Kidney glomerular epithelial cell (primary cell): ENCODE measurements at regions not wholly inside any gene's neighbourhood (a gene's known extent, or its start where the extent isn't known, plus 50 kb on each side); places are given as distances from the start of the nearest gene placed in this dataset.
"Not testable (repeated sequence)": the region's sequence is repeated elsewhere in the genome, so short reads cannot be mapped to it uniquely, and the experiment has no call there.

Experiments used
- DNase-seq: peaks from one replicate; lab custom pipeline; 2025; lab: John Stamatoyannopoulos, UW

DNA sequence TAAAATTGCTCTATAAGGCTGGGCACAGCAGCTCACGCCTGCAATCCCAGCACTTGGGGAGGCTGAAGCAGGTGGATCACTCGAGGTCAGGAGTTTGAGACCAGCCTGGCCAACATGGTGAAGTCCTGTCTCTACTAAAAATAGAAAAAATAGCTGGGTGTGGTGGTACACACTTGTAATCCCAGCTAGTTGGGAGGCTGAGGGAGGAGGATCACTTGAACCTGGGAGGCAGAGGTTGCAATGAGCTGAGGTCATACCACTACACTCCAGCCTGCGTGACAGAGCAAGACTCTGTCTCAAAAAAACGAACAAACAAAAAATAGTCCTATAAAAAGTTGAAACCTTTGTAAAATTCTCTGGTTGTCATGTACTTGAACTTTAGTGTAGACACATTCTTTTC, 93.0 kb upstream of the KIF26B start:
- DNase-seq: not testable (repeated sequence)

DNA sequence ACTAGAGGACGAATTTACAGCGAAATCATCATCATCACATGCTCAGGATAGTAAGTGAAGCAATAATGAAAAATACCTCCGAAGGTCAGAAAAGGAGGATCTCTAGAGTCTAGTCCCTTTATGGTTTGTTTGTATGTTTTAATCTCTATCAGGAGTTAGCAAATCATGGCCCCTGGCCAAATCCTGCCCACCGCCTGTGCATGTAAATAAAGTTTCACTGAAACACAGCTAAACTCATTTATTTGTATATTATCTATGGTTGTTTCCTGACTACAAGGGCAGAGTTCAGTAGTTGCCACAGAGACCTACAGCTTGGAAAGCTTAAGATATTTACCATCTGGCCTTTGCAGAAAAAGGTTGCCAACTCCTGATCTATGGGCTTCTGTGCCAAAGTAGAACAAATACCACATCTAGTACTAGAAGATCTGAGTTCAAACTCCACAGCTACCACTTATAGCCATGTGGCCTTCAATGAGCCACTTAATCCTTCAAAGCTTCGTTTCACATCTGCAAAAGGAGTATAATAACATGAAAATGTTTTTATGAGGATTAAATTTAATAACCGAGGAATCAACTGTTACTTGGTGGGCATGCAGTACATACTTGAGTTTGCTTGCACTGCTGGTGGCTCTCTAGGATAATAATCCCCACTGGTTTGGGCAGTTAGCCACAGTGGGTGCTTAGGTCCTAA, 94.0 kb upstream of the KIF26B start:
- DNase-seq: no peak

DNA sequence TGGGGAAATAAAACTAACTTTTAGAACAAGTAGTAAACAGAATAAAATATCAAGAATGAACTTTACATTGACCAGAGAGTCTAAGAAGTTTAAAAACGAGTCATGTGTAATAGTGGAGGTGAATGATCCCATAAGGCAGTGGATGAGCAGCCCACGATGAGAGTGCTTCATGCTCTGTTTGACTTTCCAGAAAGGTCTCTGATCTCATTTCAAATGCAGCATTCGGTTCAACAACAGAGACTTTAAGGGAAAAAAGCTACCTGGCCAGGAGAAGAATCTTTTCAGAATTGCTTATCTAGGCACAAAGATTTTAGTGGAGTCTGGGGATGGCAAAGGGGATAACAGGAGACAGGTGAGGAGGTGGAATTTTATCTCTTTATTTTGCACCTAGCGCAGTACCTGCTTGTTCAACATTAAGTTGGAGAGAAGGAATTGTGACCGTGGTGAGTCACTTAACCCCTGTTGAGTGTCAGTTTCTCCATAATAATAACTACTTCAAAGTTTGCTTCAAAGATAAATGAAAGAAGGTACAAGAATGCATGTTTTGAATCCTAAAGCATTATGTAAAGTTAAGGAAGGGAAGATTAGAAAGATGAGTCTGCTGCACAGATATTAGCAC, 94.9 kb upstream of the KIF26B start:
- no peak for DNase-seq

DNA sequence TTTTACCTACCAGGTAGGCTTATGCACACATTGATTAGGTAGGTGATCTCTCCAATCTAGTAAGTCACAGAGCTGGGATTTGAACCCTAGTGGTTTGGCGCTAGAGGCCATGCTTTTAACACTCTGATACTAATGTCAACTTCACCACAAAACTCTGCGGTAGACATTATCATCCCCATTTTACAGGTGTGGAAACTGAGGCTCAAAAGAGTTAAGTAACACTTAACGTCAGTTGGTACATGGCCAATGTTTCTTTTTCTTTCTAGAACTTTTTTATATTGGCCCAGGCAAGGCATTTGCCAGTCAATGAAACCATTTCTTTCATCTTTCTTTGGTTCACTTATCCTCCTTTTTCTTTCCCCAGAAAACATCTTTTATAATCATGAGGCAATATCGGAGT, 95.9 kb upstream of the KIF26B start:
- no peak for DNase-seq

DNA sequence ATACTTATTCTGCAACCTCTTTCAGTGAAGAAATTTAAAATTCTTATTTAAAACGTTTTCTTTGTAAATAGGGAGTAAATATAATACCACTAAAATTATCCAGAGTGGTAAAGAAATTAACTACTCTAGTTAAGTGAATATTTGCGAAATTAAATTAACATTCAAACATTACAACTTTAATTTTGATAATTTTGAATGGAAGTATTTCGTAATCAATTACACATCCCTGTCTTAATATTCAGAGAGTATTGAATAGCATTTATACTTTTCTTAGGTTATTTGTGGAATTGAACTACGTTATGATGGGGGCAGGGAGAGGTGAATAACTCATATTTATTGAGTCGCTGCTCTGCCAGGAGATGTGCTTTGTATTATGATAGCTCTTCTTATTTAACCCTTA, 96.3 kb upstream of the KIF26B start:
- DNase-seq: no peak

DNA sequence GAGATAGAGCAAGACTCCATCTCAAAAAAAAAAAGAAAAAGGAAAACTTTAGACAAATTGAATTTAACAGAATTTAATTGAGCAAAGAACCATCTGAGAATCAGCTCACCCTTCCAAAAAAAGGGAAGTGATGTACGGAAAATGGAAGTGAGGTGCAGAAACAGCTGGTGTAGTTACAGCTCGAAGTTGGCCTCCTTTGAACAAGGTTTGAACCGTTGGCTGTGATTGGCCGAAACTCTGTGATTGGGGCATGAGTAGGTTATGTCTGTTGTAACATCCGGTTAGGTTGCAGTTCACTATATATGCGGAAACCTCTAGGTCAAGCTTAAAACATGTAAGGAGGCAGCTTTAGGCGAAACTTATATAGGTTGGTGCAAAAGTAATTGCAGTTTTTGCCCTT, 97.9 kb upstream of the KIF26B start:
- no peak for DNase-seq

DNA sequence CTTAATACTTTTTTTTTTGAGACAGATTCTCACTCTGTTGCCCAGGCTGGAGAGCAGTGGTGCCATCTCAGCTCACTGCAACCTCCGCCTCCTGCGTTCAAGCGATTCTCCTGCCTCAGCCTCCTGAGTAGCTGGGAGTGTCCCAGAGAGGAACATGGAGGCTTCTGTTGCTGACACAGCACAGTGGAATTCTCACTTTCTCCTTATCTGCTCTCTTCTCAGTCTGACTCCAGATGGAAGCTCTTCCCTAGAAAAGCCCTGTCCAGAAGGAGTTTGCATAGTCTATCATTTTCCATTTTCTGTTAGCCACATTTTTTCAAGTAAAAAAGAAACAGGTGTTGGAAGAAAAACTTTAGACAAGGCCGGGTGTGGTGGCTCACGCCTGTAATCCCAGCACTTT, 98.5 kb upstream of the KIF26B start:
- not testable (repeated sequence) for DNase-seq

DNA sequence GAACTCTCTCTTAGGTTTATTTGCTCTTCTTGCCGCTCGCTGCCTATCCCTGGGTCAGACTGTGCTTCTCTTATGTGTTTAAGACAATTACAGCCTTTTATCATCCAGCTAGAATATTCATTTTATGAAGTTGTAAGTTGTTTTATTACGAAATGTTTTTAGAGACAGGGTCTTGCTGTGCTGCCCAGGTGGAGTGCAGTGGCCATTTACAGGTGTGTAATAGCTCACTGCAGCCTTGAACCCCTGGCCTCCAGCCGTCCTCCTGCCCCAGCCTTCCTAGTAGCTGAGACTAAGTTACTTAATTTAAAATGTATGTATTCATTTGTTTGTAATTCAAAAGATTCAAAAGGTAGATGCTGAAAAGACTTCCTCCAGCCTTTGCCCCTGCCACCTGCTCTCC, 99.0 kb upstream of the KIF26B start:
- no peak for DNase-seq

DNA sequence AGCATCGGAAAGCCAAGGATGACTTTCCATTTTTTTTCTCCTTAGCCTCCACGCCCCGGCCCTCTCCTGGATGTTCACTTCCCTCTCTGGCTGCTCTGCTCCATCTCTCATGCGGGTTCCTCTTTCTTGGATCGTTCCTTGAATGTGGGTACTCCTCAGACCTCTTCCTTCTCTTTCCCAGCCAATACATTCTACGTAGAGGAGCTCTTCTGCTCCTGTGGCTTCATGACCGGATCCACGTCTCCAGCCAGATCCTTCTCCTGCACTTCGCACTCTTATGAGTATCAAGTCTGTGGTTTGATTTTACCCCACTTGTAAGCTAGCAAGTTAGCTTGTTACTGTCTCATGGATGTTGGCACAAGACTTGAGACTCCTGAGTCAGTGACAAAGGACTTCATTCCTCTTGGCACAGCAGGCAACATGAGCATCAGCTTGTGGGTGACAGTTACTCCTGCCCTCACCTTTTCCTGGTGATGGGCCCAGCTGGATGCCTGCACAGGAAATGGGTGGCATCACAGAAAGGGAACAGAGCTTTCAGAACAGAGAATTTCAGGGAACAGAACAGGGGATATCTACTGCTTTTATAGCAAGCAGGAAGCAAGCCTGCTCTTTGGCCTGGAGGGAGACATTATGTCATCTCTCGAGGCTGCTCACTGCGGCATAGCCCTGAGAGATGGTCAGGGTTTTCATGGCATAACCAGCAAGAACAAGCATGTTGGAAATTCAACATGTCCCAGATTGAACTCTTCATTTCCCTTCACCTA, 100.1 kb upstream of the KIF26B start:
- no peak for DNase-seq

DNA sequence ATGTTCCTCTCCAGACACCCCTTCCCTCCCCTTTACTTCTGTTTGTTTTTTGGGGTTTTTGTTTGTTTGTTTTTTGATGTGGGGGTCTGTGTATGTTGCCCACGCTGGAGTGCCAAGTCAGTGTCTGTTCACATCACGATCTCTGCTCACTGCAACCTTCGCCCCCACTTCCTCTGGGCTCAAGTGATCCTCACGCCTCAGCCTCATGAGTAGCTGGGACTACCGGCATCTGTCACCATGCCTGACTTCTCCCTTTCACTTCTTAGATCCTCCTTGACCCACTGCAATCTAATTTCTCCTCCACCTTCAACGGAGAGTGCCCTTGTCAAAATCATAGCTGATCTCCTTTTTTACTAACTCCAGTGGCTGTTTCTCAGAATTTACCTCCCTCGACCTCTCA, 100.7 kb upstream of the KIF26B start:
- DNase-seq: no peak

DNA sequence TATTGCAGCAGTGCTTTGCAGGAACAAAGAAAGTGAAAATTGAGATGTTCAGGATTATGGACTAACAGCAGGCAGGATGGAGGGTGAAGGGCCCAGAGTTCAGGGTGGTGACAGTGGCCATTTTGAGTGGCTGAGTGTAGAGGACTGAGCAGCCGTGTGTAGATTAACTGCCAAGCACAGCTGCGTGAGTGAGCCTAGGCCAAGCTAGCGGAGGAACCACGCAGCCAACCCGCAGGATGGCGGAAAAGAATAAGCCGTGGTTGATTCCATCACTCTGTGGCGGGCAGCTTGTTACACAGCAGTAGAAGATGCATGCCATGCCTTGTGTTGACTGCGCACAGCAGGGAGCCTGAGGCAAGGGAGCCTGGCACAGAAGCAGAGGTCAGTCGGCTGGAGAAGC, 102.5 kb upstream of the KIF26B start:
- no peak for DNase-seq

DNA sequence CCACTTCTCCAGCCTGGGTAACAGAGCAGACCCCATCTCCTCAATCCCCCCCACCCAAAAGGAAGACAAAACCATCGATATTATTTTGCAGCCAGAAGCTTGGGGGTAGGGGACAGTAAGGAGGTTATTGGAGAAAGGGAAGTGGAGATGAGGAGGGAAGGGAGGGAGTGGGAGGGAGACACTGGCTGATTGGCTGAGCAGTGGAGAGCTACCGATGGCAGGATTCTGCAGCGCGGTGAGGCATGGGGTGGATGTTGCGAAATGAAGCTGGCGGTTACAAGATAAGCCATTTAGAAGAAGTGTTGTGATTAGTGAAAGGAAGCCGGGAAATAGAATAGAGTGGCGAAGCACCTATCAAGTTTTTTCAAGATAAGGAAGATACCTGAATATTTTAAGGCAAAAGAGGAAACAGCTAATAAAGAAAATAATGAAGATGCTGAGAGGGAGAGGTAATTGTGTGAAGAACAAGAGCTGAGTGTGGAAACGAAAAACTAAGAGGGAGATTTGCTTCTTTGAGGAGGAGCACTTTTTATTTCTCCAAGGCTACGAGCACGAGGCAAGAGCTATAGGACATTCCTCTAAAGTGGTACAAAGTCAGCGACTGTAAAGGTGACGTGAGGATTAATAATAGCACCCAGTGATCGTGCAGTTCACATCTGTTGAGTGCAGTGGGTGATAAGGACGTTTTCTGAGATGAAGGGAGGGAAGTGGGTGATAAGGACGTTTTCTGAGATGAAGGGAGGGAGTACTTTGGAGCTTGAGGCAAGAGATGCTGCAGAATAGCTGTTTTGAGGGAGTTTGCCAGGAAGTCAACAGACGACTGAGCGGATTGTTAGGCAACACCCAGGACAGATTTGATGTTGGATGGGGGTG, 103.2 kb upstream of the KIF26B start:
- DNase-seq: no peak

DNA sequence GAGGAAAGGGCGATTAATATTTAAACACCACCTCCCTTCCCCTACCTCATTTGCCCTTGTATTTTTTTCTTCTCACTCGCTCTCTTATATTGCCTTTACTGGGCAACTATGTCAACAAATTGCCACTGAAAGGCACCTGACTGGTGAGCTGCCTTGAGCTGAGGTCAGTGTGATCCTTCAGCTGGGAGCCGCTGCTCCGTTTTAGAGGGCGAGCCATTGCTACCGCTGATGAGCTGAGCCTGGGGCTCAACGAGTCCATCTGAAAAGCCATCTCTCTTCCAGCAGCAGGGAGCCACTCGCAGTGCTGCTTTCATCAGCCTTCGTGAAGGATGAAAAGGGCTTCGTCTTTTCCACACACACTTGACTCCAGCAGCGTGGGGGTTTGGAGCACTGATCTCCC, 108.0 kb upstream of the KIF26B start:
- no peak for DNase-seq

DNA sequence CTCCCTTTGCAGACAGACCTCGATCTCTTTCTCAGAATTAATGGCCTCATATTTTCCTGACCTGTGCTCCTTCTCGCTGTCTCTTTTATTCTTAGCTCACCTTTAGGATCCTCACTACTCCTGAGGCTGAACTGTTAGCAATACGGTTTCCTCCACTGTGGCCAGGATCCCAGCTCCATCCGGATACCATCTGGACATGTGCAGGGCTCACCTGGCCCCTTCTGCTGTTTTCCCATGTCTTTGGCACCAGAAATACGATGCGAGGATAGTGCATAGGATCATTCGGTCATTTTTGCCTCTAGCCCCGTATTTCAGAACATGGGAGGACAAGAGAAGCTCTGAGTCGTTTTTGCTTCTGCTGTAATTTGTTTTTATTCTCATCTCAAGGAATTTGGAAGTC, 108.5 kb upstream of the KIF26B start:
- no peak for DNase-seq

DNA sequence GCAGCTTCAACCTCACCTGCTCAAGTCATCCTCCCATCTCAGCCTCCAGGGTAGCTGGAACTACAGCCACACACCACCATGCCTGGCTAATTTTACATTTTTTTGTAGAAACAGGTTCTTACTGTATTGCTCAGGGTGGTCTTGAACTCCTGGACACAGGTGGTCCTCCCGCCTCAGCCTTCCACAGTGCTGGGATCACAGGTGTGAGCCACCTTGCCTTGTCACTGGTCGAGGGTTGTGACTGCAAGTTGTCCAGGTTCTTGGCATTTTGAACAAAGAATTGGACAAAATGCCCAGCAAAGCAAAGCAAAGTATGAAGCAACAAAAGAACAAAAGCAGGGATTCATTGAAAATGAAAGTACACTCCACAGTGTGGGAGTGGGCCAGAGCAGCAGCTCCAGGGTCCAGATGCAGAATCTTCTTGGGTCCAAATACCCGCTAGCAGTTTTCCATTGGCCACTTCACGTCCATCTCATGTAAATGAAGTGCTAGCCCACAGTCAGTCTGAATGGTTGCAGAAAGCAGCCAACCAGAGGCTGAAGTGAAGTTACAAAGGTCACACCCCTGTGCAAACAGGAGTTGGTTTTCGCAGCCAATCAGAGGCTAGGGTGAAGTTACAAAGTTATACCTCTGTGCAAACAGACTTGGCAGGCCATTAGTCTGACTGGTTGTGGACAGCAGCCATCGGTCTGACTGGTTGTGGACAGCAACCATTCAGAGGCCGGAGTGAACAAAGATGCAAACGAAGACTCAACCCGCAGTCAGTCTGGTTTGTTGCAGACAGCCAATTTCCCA, 109.5 kb upstream of the KIF26B start:
- DNase-seq: no peak

DNA sequence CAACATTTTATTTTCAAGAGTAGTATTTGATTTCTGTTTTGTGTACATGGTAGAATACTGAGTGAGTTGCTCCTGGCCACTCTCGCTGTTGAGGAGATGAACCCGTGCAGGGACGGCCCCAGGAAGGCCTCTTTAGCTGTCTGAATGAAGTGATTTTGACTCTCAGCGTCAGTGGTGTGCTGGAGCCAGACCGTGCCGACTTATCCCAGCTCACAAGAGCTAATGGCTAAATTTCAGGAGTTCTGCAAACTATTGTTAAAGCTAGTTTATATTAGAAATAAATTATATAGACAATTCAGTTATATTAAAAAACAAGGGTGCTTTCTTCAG, 111.2 kb upstream of the KIF26B start:
- DNase-seq: no peak

DNA sequence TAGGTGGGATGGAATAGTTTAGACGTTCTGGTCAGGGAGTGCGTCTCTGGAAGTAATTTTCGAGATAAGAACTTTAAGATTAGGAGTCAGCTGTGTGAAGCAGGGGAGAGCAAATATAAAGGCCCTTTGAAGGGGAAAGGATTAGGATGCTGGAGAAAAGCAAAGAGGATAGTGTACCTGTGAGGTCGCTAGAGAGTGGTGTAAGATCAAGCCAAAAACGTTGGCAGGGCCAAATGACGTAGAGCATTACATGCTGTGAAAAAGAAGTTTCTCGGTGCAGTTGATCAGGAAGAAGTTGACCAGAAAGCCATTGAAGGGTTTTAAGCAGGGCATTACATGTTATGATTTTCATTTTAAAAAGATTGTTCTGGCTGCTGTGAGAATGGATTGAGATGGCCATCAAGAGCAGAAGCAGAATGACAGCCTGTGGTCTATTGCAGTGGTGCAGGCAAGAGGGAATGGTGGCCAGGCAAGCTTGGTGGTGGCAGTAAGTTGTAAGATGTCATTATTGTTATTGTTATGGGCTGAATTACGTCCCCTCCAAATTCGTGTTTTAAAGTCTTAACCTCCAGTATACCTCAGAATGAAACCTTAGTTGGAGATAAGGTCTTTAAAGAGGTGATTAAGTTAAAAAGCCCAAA, 113.6 kb upstream of the KIF26B start:
- no peak for DNase-seq

DNA sequence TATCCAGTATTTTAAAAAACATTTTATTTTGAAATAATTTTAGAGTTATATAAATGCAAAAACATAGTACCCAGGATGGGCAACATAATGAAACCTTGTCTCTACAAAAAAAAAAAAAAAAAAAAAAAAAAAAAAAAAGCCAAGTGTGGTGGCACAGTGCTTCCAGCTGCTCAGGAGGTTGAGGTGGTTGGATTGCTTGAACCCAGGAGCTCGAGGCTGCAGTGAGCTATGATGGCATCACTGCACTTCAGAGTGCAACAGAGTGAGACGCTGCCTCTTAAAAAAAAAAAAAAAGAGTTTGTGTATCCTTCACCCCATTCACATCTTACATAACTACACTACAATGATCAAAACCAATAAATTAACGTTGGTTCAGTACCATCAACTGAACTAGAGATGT, 115.6 kb upstream of the KIF26B start:
- DNase-seq: no peak

DNA sequence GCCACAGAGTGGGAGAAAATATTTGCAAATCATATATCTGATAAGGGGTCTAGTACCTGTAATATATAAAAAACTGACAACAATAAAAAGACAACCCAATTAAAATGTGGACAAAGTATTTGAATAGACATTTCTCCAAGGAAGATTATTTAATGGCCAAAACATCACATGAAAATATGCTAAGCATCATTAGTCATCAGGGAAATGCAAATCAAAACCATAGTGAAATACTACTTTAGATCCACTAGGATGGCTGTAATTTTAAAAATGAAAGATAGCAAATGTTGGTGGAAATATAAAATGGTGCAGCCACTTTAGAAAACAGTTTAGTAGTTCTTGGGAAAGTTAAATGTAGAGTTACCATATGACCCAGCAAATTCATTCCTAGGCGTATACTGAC, 118.7 kb upstream of the KIF26B start:
- DNase-seq: no peak

DNA sequence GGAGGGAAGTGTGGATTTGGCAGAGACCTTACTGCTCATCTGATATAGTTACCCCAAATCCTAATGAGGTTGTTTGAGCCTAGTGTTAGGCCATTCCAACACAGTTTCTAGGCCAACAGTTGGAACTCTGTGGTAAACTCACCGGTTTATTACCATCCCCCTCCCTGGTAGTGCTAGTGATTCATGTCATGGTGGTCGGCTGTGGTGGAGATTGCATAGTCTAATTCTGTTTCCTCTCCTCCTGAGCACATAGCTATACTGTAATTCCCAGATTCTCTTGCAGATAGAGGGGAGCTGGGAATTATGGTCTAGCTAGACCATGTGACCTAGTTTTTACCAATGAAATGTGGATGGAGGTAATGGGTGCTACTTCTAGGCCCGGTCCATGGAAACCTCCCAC, 123.7 kb upstream of the KIF26B start:
- DNase-seq: peak; percentile 22

DNA sequence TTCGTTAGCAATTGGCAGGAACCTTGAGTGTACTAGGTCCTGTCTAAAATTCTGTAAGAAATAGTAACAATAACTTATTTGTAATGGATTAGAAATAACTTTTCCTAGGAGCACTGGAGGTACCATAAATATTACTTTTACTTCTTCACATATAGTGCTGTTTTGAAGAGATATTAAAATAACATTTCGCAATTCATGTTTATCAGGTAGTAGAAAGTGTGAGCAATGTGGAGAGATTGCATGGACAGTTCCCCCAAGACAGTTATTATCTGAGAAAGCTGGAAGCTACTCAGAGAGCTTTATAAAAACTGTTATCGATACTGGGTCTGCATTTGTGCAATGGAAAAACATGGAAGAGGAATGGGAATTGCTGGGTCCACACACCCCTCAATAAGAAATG, 128.5 kb upstream of the KIF26B start:
- DNase-seq: no peak
